ENCODE measurements at regions not wholly inside any gene's neighbourhood (a gene's known extent, or its start where the extent isn't known, plus 50 kb on each side); places are given as distances from the start of the nearest gene placed in this dataset.

DNA sequence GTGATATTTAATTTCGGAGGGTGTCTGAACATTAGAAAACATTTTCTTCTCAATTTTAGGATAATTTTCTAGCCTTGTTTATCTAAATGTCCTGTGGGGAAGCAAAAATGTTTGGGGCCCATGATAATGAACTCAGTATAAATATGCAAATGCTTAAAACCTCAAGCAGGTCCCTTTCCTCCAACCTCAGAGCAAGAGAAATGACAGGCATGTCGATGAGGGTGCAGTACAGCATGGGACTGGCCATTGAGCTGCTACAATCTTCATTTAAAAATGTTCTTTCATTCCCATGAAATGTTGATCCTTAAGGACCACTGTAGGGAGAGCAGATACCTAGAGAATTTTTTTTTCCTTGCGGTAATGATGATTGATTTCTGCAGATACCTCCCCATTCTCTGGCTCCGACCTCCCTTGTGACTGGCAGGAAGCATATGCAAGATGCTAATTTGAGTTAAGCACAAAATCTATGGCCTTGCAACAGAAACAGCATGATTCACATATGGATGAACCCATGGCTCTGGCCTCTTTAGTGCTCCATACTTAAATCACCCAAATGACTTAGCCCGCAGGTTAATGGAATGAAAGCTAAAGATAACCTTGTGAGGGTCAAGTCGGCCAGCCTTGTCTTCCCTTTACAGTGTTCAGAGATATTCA is 243.3 kb downstream of the SOX4 start:
- TF ChIP-seq, protein P1, sequence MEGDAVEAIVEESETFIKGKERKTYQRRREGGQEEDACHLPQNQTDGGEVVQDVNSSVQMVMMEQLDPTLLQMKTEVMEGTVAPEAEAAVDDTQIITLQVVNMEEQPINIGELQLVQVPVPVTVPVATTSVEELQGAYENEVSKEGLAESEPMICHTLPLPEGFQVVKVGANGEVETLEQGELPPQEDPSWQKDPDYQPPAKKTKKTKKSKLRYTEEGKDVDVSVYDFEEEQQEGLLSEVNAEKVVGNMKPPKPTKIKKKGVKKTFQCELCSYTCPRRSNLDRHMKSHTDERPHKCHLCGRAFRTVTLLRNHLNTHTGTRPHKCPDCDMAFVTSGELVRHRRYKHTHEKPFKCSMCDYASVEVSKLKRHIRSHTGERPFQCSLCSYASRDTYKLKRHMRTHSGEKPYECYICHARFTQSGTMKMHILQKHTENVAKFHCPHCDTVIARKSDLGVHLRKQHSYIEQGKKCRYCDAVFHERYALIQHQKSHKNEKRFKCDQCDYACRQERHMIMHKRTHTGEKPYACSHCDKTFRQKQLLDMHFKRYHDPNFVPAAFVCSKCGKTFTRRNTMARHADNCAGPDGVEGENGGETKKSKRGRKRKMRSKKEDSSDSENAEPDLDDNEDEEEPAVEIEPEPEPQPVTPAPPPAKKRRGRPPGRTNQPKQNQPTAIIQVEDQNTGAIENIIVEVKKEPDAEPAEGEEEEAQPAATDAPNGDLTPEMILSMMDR (IDR thresholded peaks at IDR 0.05) = no peak
- no peak for TF ChIP-seq POLR2AphosphoS5 (IDR thresholded peaks at IDR 0.05; ENCODE audit: insufficient read depth in 1 of 2, low read depth in 1 of 2)
- TF ChIP-seq POLR2A (IDR thresholded peaks at IDR 0.05) = no peak
